ENCODE measurements at regions not wholly inside any gene's neighbourhood (a gene's known extent, or its start where the extent isn't known, plus 50 kb on each side); places are given as distances from the start of the nearest gene placed in this dataset.
"Not testable (repeated sequence)": the region's sequence is repeated elsewhere in the genome, so short reads cannot be mapped to it uniquely, and the experiment has no call there.

DNA sequence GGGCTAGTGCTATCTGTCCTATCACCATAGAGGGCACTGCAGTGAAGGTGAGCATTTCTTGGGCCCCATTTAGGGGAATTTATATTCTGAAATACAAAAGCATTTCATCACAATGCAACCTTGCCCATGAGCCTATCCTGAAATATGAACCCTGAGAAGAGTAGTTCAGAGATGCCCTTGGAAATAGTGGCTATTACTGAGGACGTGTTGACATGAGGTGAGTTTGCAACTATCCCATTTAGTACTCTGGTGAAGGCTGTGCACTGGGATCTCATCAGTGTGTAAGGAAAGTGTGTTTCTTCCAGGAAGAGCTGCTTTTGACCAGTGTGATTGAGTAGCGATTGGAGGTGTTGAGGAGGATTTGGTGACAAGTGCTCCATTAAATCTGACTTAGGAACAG is 149.3 kb upstream of the EOLA2 start:
- no peak overlapping the region for H3K4ac ChIP-seq (ENCODE audit: low read length)
- H3K36me3 ChIP-seq (replicated peaks in 1 of 2; ENCODE audit: control insufficient read depth in 2 of 2, insufficient read depth in 2 of 2, low read length in 2 of 2), result no peaks in the 10 kb centered on the region
- no peak overlapping the region for H2AK5ac ChIP-seq (ENCODE audit: low read depth, low read length)
- no peak overlapping the region for H2BK120ac ChIP-seq (ENCODE audit: low read depth, low read length)
- no peak overlapping the region for H2AFZ ChIP-seq (ENCODE audit: low read length)
- no peak overlapping the region for H4K8ac ChIP-seq (ENCODE audit: low read depth, low read length)
- no peak overlapping the region for H2BK12ac ChIP-seq (ENCODE audit: low read length)
- H3K9ac ChIP-seq (ENCODE audit: low read depth, low read length, poor library complexity), result no peak overlapping the region
- no CpG with 5 or more reads among the region's 2 CpGs for WGBS, 2 donors (ENCODE audit: extremely low coverage in 2 of 2, insufficient read length in 2 of 2, insufficient replicate concordance in 1 of 2)
- DNase-seq (ENCODE audit: low spot score), result no peak
- H3K9me3 ChIP-seq (replicated peaks in 1 of 2; ENCODE audit: control insufficient read depth in 2 of 2, insufficient read depth in 1 of 2, low read depth in 1 of 2, low read length in 2 of 2), result no peaks in the 10 kb centered on the region
- H2BK5ac ChIP-seq (ENCODE audit: low read length), result no peak overlapping the region
- H3K4me3 ChIP-seq (ENCODE audit: low read length in 2 of 2), result no peak overlapping the region
- no peak overlapping the region for H3K18ac ChIP-seq (ENCODE audit: low read length)
- H2BK15ac ChIP-seq (ENCODE audit: low read length), result no peak overlapping the region
- no peak overlapping the region for H3K4me2 ChIP-seq (ENCODE audit: insufficient read depth, low read length, poor library complexity, severe bottlenecking)
- H3K4me1 ChIP-seq (ENCODE audit: control insufficient read depth in 2 of 2, insufficient read depth in 1 of 2, low read depth in 1 of 2, low read length in 2 of 2), result no peaks in the 10 kb centered on the region
- no peak overlapping the region for H4K91ac ChIP-seq (ENCODE audit: low read depth, low read length, poor library complexity)
- H3K79me1 ChIP-seq (ENCODE audit: low read depth, low read length), result no peaks in the 10 kb centered on the region
- no peak overlapping the region for H3K23ac ChIP-seq (ENCODE audit: low read depth, low read length, poor library complexity)
- H3K14ac ChIP-seq (ENCODE audit: low read length), result no peak overlapping the region
- H3K27ac ChIP-seq (replicated peaks; ENCODE audit: low read length), result no peak overlapping the region
- H3K27me3 ChIP-seq (ENCODE audit: control insufficient read depth in 3 of 3, insufficient read depth in 3 of 3, low read depth in 1 of 3, low read length in 3 of 3), result peaks cover 0 to 11% (median 0%) of the 10 kb centered on the region in 3 experiments

DNA sequence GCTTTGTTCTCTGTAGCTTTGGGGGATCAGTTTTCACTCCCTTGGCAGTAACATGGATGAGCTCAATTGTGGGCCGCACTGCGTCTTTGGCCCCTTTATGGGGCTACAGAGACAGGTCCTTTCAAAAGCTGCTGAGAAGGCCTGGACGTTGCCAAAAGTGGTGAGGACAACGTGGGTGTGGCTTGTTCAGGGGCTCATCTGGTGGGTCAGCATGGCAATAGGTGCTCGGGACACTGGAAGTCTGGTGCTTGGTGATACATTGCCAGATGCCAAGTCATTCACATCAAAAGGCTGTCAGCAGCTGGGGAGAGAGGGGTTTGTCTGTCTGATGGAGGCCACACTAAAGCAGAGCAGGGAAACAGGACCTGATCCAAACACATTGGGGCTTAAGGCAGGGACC is 149.8 kb upstream of the EOLA2 start:
- Histone ChIP-seq H4K8ac (ENCODE audit: low read depth, low read length) (no peak overlapping the region), H3K27me3 (ENCODE audit: control insufficient read depth in 3 of 3, insufficient read depth in 3 of 3, low read depth in 1 of 3, low read length in 3 of 3) (peaks cover 0 to 11% (median 0%) of the 10 kb centered on the region in 3 experiments), H3K4ac (ENCODE audit: low read length) (no peak overlapping the region), H4K91ac (ENCODE audit: low read depth, low read length, poor library complexity) (no peak overlapping the region), H3K4me3 (ENCODE audit: low read length in 2 of 2) (no peak overlapping the region), H3K4me1 (ENCODE audit: control insufficient read depth in 2 of 2, insufficient read depth in 1 of 2, low read depth in 1 of 2, low read length in 2 of 2) (no peaks in the 10 kb centered on the region), H3K27ac (replicated peaks; ENCODE audit: low read length) (no peak overlapping the region), H3K36me3 (replicated peaks in 1 of 2; ENCODE audit: control insufficient read depth in 2 of 2, insufficient read depth in 2 of 2, low read length in 2 of 2) (no peaks in the 10 kb centered on the region), H3K79me1 (ENCODE audit: low read depth, low read length) (no peaks in the 10 kb centered on the region), H2BK5ac (ENCODE audit: low read length) (no peak overlapping the region), H3K18ac (ENCODE audit: low read length) (no peak overlapping the region), H3K14ac (ENCODE audit: low read length) (no peak overlapping the region), H2AK5ac (ENCODE audit: low read depth, low read length) (no peak overlapping the region), H2BK12ac (ENCODE audit: low read length) (no peak overlapping the region), H3K9ac (ENCODE audit: low read depth, low read length, poor library complexity) (no peak overlapping the region), H3K4me2 (ENCODE audit: insufficient read depth, low read length, poor library complexity, severe bottlenecking) (no peak overlapping the region), H3K9me3 (replicated peaks in 1 of 2; ENCODE audit: control insufficient read depth in 2 of 2, insufficient read depth in 1 of 2, low read depth in 1 of 2, low read length in 2 of 2) (no peaks in the 10 kb centered on the region), H2BK120ac (ENCODE audit: low read depth, low read length) (no peak overlapping the region), H2AFZ (ENCODE audit: low read length) (no peak overlapping the region), H2BK15ac (ENCODE audit: low read length) (no peak overlapping the region), H3K23ac (ENCODE audit: low read depth, low read length, poor library complexity) (no peak overlapping the region)
- no CpG with 5 or more reads among the region's 5 CpGs for WGBS, 2 donors (ENCODE audit: extremely low coverage in 2 of 2, insufficient read length in 2 of 2, insufficient replicate concordance in 1 of 2)
- no peak for DNase-seq (ENCODE audit: low spot score)

DNA sequence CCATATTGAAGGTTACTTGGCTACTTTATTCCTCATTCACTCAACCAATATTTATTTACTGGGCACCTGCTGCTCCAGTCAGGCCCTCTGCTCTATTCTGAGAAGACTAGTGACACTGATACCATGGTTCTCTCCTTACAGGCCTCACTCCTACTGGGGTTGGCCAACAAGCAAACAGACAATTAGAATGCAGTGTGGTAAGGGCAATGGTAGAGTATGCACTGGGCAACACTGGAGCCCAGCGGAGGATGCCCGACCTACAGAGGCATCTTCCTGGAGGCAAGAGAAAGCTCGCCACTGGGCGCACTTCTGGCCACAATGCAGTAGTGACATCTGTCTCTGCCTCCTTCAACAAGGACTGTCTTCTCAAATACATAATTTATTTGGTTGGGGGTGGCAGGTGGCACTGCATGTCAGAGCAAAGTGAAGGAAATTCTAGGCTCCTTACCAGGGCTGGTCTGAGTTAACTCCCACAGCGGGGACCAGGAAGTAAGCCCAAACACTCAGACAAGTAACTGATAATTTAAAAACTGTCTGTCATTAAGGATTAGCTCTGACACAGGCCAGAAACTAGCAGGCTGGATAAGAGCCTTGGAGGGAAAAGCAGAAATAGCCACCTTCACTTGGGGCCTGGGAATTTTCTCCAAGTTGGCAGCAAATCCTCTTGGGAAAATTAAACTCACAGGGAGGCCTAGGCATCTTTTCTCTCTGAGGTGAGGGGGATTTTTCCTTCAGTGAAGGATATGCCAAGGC is 150.7 kb upstream of the EOLA2 start:
- H3K4ac ChIP-seq (ENCODE audit: low read length), result no peak overlapping the region
- no peak overlapping the region for H3K4me2 ChIP-seq (ENCODE audit: insufficient read depth, low read length, poor library complexity, severe bottlenecking)
- DNase-seq (ENCODE audit: low spot score), result no peak
- H3K4me1 ChIP-seq (ENCODE audit: control insufficient read depth in 2 of 2, insufficient read depth in 1 of 2, low read depth in 1 of 2, low read length in 2 of 2), result no peaks in the 10 kb centered on the region
- H2BK12ac ChIP-seq (ENCODE audit: low read length), result no peak overlapping the region
- no peak overlapping the region for H2AFZ ChIP-seq (ENCODE audit: low read length)
- H3K9me3 ChIP-seq (replicated peaks in 1 of 2; ENCODE audit: control insufficient read depth in 2 of 2, insufficient read depth in 1 of 2, low read depth in 1 of 2, low read length in 2 of 2), result no peaks in the 10 kb centered on the region
- no CpG with 5 or more reads among the region's 5 CpGs for whole genome bisulfite sequencing, 2 donors (ENCODE audit: extremely low coverage in 2 of 2, insufficient read length in 2 of 2, insufficient replicate concordance in 1 of 2)
- H3K14ac ChIP-seq (ENCODE audit: low read length), result no peak overlapping the region
- H3K27ac ChIP-seq (replicated peaks; ENCODE audit: low read length), result no peak overlapping the region
- H3K79me1 ChIP-seq (ENCODE audit: low read depth, low read length), result no peaks in the 10 kb centered on the region
- no peak overlapping the region for H3K18ac ChIP-seq (ENCODE audit: low read length)
- H2BK5ac ChIP-seq (ENCODE audit: low read length), result no peak overlapping the region
- no peak overlapping the region for H2BK15ac ChIP-seq (ENCODE audit: low read length)
- H4K8ac ChIP-seq (ENCODE audit: low read depth, low read length), result no peak overlapping the region
- H3K23ac ChIP-seq (ENCODE audit: low read depth, low read length, poor library complexity), result no peak overlapping the region
- no peak overlapping the region for H3K9ac ChIP-seq (ENCODE audit: low read depth, low read length, poor library complexity)
- H3K4me3 ChIP-seq (ENCODE audit: low read length in 2 of 2), result no peak overlapping the region
- H2AK5ac ChIP-seq (ENCODE audit: low read depth, low read length), result no peak overlapping the region
- no peak overlapping the region for H4K91ac ChIP-seq (ENCODE audit: low read depth, low read length, poor library complexity)
- H3K27me3 ChIP-seq (ENCODE audit: control insufficient read depth in 3 of 3, insufficient read depth in 3 of 3, low read depth in 1 of 3, low read length in 3 of 3), result peaks cover 0 to 14% (median 0%) of the 10 kb centered on the region in 3 experiments
- no peak overlapping the region for H2BK120ac ChIP-seq (ENCODE audit: low read depth, low read length)
- no peaks in the 10 kb centered on the region for H3K36me3 ChIP-seq (replicated peaks in 1 of 2; ENCODE audit: control insufficient read depth in 2 of 2, insufficient read depth in 2 of 2, low read length in 2 of 2)

DNA sequence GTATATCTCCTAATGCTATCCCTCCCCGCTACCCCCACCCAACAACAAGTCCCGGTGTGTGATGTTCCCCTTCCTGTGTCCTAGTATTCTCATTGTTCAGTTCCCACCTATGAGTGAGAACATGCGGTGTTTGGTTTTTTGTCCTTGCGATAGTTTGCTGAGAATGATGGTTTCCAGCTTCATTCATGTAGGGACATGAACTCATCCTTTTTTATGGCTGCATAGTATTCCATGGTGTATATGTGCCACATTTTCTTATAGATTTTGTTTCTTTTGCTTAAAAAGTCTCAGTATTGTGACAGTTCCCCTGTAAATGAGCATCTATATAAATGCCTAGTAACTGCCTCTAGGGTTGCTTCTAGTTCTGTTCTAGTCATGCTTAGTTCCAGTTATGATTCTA is 153.0 kb upstream of the EOLA2 start:
- H3K4me3 ChIP-seq (ENCODE audit: low read length in 2 of 2); H3K9me3 ChIP-seq (replicated peaks in 1 of 2; ENCODE audit: control insufficient read depth in 2 of 2, insufficient read depth in 1 of 2, low read depth in 1 of 2, low read length in 2 of 2); H3K4me1 ChIP-seq (ENCODE audit: control insufficient read depth in 2 of 2, insufficient read depth in 1 of 2, low read depth in 1 of 2, low read length in 2 of 2); H3K18ac ChIP-seq (ENCODE audit: low read length); H2AK5ac ChIP-seq (ENCODE audit: low read depth, low read length); H3K36me3 ChIP-seq (replicated peaks in 1 of 2; ENCODE audit: control insufficient read depth in 2 of 2, insufficient read depth in 2 of 2, low read length in 2 of 2); H3K14ac ChIP-seq (ENCODE audit: low read length); H3K9ac ChIP-seq (ENCODE audit: low read depth, low read length, poor library complexity); H4K8ac ChIP-seq (ENCODE audit: low read depth, low read length); H2AFZ ChIP-seq (ENCODE audit: low read length); DNase-seq (ENCODE audit: low spot score); H3K27ac ChIP-seq (replicated peaks; ENCODE audit: low read length); H3K23ac ChIP-seq (ENCODE audit: low read depth, low read length, poor library complexity); H4K91ac ChIP-seq (ENCODE audit: low read depth, low read length, poor library complexity); H3K4me2 ChIP-seq (ENCODE audit: insufficient read depth, low read length, poor library complexity, severe bottlenecking); H2BK120ac ChIP-seq (ENCODE audit: low read depth, low read length); H2BK12ac ChIP-seq (ENCODE audit: low read length); H3K4ac ChIP-seq (ENCODE audit: low read length); H2BK15ac ChIP-seq (ENCODE audit: low read length); H2BK5ac ChIP-seq (ENCODE audit: low read length); H3K79me1 ChIP-seq (ENCODE audit: low read depth, low read length): not testable (repeated sequence)
- no CpG with 5 or more reads among the region's 4 CpGs for WGBS, 2 donors (ENCODE audit: extremely low coverage in 2 of 2, insufficient read length in 2 of 2, insufficient replicate concordance in 1 of 2)
- peaks cover 0 to 22% (median 0%) of the 10 kb centered on the region in 3 experiments for H3K27me3 ChIP-seq (ENCODE audit: control insufficient read depth in 3 of 3, insufficient read depth in 3 of 3, low read depth in 1 of 3, low read length in 3 of 3)

Data from neuronal stem cell (in vitro differentiated cells).